ENCODE measurements at regions not wholly inside any gene's neighbourhood (a gene's known extent, or its start where the extent isn't known, plus 50 kb on each side); places are given as distances from the start of the nearest gene placed in this dataset.
"Not testable (repeated sequence)": the region's sequence is repeated elsewhere in the genome, so short reads cannot be mapped to it uniquely, and the experiment has no call there.

DNA sequence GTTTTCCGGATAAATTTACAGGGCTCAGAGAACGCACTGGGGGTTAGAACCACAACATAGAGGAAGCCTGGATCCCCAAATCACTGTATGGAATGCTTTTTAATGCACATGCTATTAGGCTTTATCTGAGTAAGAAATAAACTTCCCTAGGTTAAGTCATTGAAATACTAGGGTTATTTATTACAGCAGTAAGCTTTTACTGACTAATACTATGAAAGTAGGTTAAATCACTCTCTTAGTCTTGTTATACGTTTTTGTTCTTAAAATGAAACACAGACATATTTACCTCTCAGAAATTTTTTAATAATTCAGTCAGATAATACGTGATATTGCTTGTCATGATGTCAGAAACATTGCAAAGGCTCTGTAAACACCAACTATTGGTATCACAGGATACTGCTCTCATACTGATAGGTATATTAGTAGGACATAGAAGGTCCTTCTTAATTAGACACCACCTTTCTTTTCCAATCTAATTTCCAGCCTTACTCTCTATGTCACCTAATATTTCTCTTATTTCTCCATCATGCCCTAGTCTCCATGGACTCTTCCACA lies 162.7 kb upstream of the NYAP2 start:
- no peak for DNase-seq

DNA sequence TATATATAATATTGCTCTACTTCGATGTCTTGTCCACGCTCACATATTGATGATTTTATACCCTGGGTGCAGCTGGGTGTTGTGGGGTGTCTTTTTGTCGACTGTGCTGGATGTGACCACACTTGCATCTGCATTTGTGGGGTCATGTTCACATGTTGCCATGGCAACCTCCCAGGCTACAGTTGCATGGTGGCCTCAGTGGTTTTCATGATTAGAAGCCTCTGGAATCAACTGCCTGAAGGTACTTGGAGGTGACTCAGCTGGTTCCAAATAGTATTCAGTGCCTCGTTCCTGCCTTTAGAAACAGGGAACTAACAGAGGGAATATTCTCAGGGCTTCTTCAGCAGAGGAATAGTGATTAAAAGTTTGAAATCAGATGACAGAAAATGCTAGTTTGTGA lies 166.3 kb upstream of the NYAP2 start:
- DNase-seq, result no peak

GRCh38 chr2:225231900-225232299 lies 167.6 kb upstream of the NYAP2 start:
- no peak for DNase-seq

DNA sequence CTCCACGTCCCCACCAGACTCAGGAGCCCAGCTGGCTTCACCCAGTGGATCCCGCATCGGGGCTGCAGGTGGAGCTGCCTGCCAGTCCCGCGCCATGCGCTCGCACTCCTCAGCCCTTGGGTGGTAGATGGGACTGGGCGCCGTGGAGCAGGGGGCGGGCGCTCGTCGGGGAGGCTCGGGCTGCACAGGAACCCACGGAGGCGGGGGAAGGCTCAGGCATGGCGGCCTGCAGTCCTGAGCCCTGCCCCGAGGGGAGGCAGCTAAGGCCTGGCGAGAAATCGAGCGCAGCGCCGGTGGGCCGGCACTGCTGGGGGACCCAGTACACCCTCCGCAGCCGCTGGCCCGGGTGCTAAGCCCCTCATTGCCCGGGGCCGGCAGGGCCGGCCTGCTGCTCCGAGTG lies 170.2 kb upstream of the NYAP2 start:
- not testable (repeated sequence) for DNase-seq

DNA sequence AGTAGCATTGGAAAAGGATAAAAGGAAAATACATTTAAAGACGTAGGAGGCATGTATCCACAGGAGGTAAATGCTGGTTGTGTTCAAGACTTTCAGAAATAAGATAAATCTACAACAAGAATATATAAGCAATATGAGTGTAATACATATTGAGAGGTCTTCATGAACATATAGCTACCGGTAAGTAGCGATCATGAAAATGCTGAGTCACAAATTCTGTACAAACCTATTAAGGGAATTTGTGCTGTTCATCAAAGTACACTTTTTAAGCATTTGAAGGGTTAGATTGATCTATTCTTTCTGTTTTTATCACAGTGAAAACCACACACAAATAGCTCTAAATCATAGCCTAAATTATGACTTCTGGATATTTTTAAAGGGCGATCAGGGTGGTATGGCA lies 173.1 kb upstream of the NYAP2 start:
- DNase-seq, result no peak

- DNase-seq, result no peak
Observed at GRCh38 chr2:225223301-225223700, 176.2 kb upstream of the NYAP2 start.

DNA sequence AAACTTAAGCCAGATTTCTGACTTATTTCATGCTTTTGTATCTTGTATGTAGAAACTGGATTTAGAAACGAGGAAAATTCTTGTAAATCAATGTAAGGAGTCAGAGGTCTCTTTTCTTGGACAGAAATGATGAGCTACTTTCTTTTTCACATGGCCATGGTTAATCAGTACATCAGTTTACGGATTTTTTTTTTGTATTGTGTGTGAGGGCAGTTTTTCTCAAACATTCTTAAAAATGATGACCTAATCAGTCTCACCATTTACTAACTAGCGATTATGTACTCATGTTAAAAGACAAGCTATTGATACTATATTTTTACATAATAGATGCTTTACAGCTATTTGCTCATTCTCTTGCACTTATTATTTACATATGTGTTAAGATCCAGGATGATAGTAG lies 165.2 kb upstream of the DOCK10 start:
- no peak for DNase-seq

GRCh38 chr2:225207043-225207442 lies 164.8 kb upstream of the DOCK10 start:
- DNase-seq, result no peak

DNA sequence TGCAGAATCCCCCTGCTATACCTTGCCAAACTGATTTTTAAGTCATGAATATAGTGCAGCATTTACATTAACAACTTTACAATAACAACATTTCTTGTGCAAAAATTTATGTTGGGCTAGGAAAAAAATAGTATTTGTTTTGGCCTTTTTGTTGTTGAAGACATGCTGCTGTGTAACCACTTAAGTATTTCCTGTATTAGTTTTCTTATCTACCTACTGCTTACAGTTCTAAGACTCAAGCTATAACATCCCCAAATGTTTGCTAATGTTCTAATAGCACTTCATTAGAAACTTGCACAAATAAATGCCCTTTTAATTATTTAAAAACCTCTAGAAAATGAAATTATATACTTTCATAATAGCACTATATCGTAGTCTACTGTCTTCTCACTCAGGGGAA lies 154.3 kb upstream of the DOCK10 start:
- no peak for DNase-seq

GRCh38 chr2:225192869-225193268 lies 150.6 kb upstream of the DOCK10 start:
- DNase-seq, result no peak

- no peak for DNase-seq
Observed at GRCh38 chr2:225190987-225191386, 148.7 kb upstream of the DOCK10 start.

- DNase-seq, result no peak
Observed at GRCh38 chr2:225184948-225185347, 142.7 kb upstream of the DOCK10 start.

- no peak for DNase-seq
Observed at GRCh38 chr2:225182126-225182525, 139.9 kb upstream of the DOCK10 start.

DNA sequence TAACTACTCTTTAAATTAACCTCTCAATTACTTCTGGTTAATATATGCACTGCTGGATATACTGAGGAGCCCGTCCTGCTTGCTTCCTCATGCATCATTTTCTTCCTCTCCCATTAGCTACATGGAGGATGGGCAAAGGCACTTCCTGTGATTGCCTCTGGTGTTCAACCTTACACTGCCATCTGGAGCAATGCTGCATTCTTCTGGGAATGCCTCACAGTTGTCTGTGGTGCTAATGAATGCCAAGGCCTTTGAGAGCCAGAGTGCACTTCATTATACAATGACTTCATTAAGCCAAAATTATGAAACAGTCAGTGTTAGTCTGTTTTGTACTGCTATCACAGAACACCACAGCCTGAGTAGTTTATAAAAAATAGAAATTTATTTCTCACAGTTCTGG lies 134.8 kb upstream of the DOCK10 start:
- DNase-seq, result no peak

DNA sequence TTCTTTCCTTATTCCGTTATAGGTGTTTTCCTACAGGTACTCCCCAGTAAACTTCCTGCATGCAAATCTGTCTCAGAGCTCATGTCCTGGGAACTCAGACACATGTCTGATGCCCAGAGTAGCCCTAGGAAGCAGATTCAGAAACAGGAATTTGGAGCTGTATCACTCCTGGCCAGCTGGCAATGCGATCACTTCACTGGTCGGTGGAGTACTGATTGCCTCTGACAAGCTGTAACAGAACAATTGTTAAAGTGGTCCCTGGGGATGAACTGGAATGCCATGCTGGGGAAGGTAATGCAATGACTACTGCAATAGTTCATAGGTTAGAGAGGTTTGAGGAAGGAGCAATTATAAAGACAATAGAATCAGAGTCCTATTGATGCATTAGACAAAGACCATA lies 131.6 kb upstream of the DOCK10 start:
- no peak for DNase-seq

DNA sequence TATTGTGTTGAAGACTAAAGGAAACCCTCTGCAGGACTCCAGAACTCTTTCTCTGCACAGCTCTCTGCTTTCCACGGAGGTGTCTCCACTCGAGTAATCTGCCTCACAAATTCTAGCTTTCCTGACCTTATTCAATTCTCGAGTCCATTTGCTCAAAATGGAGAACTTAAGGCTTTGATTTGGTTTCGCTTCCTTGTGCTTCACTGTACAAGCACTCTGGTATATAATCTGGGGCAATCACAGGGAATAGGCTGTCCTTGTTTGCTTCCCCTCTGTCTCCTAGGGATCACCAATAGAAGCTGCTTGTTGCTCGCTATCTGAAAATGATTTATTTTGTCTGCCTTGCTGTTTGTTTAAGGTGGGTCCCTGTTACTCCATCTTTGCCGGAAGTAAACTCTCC lies 129.1 kb upstream of the DOCK10 start:
- DNase-seq, result no peak

GRCh38 chr2:225170162-225170561 lies 127.9 kb upstream of the DOCK10 start:
- DNase-seq, result no peak

- DNase-seq, result no peak
Observed at GRCh38 chr2:225169396-225169795, 127.1 kb upstream of the DOCK10 start.

GRCh38 chr2:225165052-225165451 lies 122.8 kb upstream of the DOCK10 start:
- DNase-seq, result no peak

GRCh38 chr2:225164401-225165050 lies 122.3 kb upstream of the DOCK10 start:
- no peak for DNase-seq

- DNase-seq, result no peak
Observed at GRCh38 chr2:225158360-225158759, 116.1 kb upstream of the DOCK10 start.

GRCh38 chr2:225156853-225157451 lies 114.7 kb upstream of the DOCK10 start:
- no peak for DNase-seq

GRCh38 chr2:225140723-225141122 lies 98.5 kb upstream of the DOCK10 start:
- no peak for DNase-seq

DNA sequence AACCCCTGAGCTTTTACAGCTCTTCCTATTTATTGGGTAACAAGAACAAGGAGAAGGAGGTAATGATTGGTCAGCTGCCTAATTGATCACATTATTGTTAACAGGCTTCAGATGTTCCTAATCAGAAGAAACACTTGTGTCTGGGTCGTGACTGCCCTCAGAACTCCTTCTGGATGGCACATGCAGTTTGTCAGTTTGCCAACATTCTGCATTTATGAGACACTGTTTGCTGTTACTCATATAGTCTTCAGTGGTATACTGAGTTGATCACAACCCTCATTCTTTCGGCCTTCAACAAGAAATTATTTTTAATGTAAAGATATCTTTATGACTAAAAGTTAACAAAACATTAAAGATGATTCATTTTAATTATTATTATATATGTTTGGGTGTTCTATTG lies 95.7 kb upstream of the DOCK10 start:
- no peak for DNase-seq

DNA sequence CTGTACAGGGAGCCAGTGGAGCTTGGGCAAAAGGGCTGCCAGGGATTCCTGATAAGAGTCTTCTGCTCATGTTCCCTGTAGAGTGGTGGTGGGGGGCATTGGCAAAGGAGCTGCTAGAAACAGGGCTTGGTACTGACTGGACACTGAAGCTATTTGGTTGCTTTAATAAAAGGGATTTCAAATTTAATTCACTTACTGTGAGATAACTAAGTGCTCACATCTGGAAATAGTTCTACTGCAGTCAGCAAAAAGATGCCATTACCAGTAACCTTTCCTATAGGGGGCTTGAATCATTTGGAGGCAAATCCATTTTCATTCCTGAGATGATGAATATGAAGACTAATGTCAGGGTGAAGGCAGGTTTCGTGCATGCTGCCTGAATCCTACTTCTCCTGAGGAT lies 94.3 kb upstream of the DOCK10 start:
- no peak for DNase-seq

Measured in 8988T (cell line).